GM20431 (cell line): ENCODE measurements at regions not wholly inside any gene's neighbourhood (a gene's known extent, or its start where the extent isn't known, plus 50 kb on each side); places are given as distances from the start of the nearest gene placed in this dataset.

Experiments used
- in situ Hi-C: fragments of 300-500 bp; cut with MseI, MboI; formaldehyde crosslinking; loops from one replicate; pipeline ENCODE4 v1.15.0; 2020; ENCODE audit warnings: low sequenced_read_pairs; ENCODE audit not compliant: unreplicated experiment

GRCh38 chr2:195038153-195038552 is 618.9 kb upstream of the SLC39A10 start:
- in situ Hi-C loops, result no loop called here

GRCh38 chr2:195037045-195037444 is 620.0 kb upstream of the SLC39A10 start:
- in situ Hi-C loops, result no loop called here

GRCh38 chr2:195031411-195031810 is 625.6 kb upstream of the SLC39A10 start:
- in situ Hi-C loops, result no loop called here

GRCh38 chr2:195029804-195030654 is 627.0 kb upstream of the SLC39A10 start:
- in situ Hi-C loops, result no loop called here

GRCh38 chr2:195027947-195028346 is 629.1 kb upstream of the SLC39A10 start:
- in situ Hi-C loops, result no loop called here

GRCh38 chr2:195026261-195026660 is 630.8 kb upstream of the SLC39A10 start:
- in situ Hi-C loops, result no loop called here

- in situ Hi-C loops, result no loop called here
These were observed 634.6 kb upstream of the SLC39A10 start for GRCh38 chr2:195022508-195022830.

- in situ Hi-C loops, result no loop called here
These were observed 635.1 kb upstream of the SLC39A10 start for GRCh38 chr2:195021711-195022507.

- in situ Hi-C loops, result no loop called here
These were observed 638.6 kb upstream of the SLC39A10 start for GRCh38 chr2:195018462-195018861.

GRCh38 chr2:195017890-195018289 is 639.1 kb upstream of the SLC39A10 start:
- in situ Hi-C loops, result no loop called here

- in situ Hi-C loops, result no loop called here
These were observed 640.2 kb upstream of the SLC39A10 start for GRCh38 chr2:195016841-195017240.

GRCh38 chr2:195009202-195009601 is 647.8 kb upstream of the SLC39A10 start:
- in situ Hi-C loops, result no loop called here

- in situ Hi-C loops, result no loop called here
These were observed 650.2 kb upstream of the SLC39A10 start for GRCh38 chr2:195006856-195007255.

GRCh38 chr2:195003881-195004471 is 653.0 kb upstream of the SLC39A10 start:
- in situ Hi-C loops, result no loop called here

GRCh38 chr2:195001924-195002323 is 655.1 kb upstream of the SLC39A10 start:
- in situ Hi-C loops, result no loop called here

GRCh38 chr2:194999771-195000170 is 657.3 kb upstream of the SLC39A10 start:
- in situ Hi-C loops, result no loop called here

- in situ Hi-C loops, result no loop called here
These were observed 664.4 kb upstream of the SLC39A10 start for GRCh38 chr2:194992648-194993047.

- in situ Hi-C loops, result no loop called here
These were observed 671.8 kb upstream of the SLC39A10 start for GRCh38 chr2:194985258-194985657.

GRCh38 chr2:194962254-194962653 is 694.8 kb upstream of the SLC39A10 start:
- in situ Hi-C loops, result no loop called here

- in situ Hi-C loops, result no loop called here
These were observed 702.8 kb upstream of the SLC39A10 start for GRCh38 chr2:194954218-194954617.

GRCh38 chr2:194946826-194947225 is 710.2 kb upstream of the SLC39A10 start:
- in situ Hi-C loops, result no loop called here
